Spleen (tissue), 11 donors: ENCODE measurements at regions not wholly inside any gene's neighbourhood (a gene's known extent, or its start where the extent isn't known, plus 50 kb on each side); places are given as distances from the start of the nearest gene placed in this dataset.

Experiments
- DNase-seq: peaks from one replicate; pipeline ENCODE4 v3.0.0-alpha.2; 2020
- H3K27ac ChIP-seq, 8 donors: fragments of 200-600 bp; sonication (generic) in 7 of 8; 1 replicate in 4 of 8; 2 replicates in 4 of 8; pipeline versions ENCODE4 v1.5.0 to v1.8.0; 2016 to 2021; ENCODE audit warnings: inconsistent platforms in 4 of 8, mild to moderate bottlenecking in 4 of 8, moderate library complexity in 1 of 8
- H3K27me3 ChIP-seq, 7 donors: fragments of 200-600 bp; sonication (generic) in 6 of 7; replicated peaks in 1 of 7; 1 replicate in 4 of 7; 2 replicates in 3 of 7; pipeline versions ENCODE4 v1.5.0 to v1.8.0; 2016 to 2021; ENCODE audit warnings: inconsistent platforms in 3 of 7, mild to moderate bottlenecking in 1 of 7
- H3K36me3 ChIP-seq, 6 donors: fragments of 200-600 bp; sonication (generic) in 5 of 6; 1 replicate in 4 of 6; 2 replicates in 2 of 6; pipeline versions ENCODE4 v1.5.0 to v1.8.0; 2016 to 2021; ENCODE audit warnings: inconsistent platforms in 2 of 6
- H3K4me1 ChIP-seq, 6 donors: fragments of 200-600 bp; sonication (generic) in 5 of 6; 1 replicate in 3 of 6; 2 replicates in 3 of 6; pipeline versions ENCODE4 v1.5.0 to v1.8.0; 2016 to 2021; ENCODE audit warnings: inconsistent platforms in 3 of 6
- H3K4me3 ChIP-seq, 8 donors: fragments of 200-600 bp; sonication (generic) in 7 of 8; 1 replicate in 4 of 8; 2 replicates in 4 of 8; pipeline versions ENCODE4 v1.5.0 to v1.8.0; 2016 to 2021; ENCODE audit warnings: inconsistent platforms in 4 of 8, mild to moderate bottlenecking in 4 of 8, moderate library complexity in 2 of 8
- H3K9me3 ChIP-seq, 8 donors: fragments of 200-600 bp; sonication (generic) in 7 of 8; 1 replicate in 4 of 8; 2 replicates in 4 of 8; pipeline versions ENCODE4 v1.5.0 to v1.8.0; 2016 to 2021; ENCODE audit warnings: inconsistent platforms in 4 of 8
- POLR2A ChIP-seq, 3 donors: fragments of 450-650 bp; IDR thresholded peaks; one replicate each; pipeline ENCODE4 v1.5.1; 2017; ENCODE audit warnings: antibody characterized with exemption in 3 of 3, mild to moderate bottlenecking in 1 of 3
- POLR2AphosphoS5 ChIP-seq, 3 donors: sonication (generic); formaldehyde crosslinking; IDR thresholded peaks; one replicate each; pipeline ENCODE4 v1.5.1; 2017; ENCODE audit warnings: antibody characterized with exemption in 3 of 3
- WGBS, 5 donors: extraction: QIAGEN DNeasy Blood & Tissue Kit in 3 of 5; methylation state at CpG; one replicate each; pipeline versions ENCODE4 v1.1.5 to v1.1.7; 2013 to 2018; 5-methylcytosine and 5-hydroxymethylcytosine counted together
- intact Hi-C: fragments of 100-400 bp; cut with DNase I; formaldehyde crosslinking; loops from one replicate; pipeline ENCODE4 v1.15.0; 2023; ENCODE audit warnings: low total_unique reads
- TF ChIP-seq, protein P1 (sequence below), 11 experiments: fragments of 200-600 bp in 7 of 11; fragments of 450-650 bp in 4 of 11; sonication (generic) in 4 of 11; IDR thresholded peaks in 8 of 11; conservative IDR thresholded peaks in 3 of 11; 1 replicate in 7 of 11; 2 replicates in 4 of 11; pipeline versions ENCODE4 v1.4.0 to v1.8.0; 2016 to 2021; ENCODE audit warnings: antibody characterized with exemption in 11 of 11, inconsistent platforms in 4 of 11, mild to moderate bottlenecking in 1 of 11
- donor health status: healthy with polysubstance abuse.
- donor health status: DM: no; HTN: no; CAD: no; lungs with moderate emphysema.
- donor health status: DM: no; HTN: no; CAD: no.
- donor health status: Bipolar disorder and iron deficiency.
- donor health status: healthy.
- donor health status: DM: no; HTN: no; CAD: no.
- donor health status: DM: yes; HTN: yes; CAD: no.

GRCh38 chr7:91443862-91444261 is 179.6 kb downstream of the FZD1 start:
- TF ChIP-seq POLR2AphosphoS5 (IDR thresholded peaks at IDR 0.05) (no peak), POLR2A (IDR thresholded peaks at IDR 0.05) (no peak)
- TF ChIP-seq, protein P1, sequence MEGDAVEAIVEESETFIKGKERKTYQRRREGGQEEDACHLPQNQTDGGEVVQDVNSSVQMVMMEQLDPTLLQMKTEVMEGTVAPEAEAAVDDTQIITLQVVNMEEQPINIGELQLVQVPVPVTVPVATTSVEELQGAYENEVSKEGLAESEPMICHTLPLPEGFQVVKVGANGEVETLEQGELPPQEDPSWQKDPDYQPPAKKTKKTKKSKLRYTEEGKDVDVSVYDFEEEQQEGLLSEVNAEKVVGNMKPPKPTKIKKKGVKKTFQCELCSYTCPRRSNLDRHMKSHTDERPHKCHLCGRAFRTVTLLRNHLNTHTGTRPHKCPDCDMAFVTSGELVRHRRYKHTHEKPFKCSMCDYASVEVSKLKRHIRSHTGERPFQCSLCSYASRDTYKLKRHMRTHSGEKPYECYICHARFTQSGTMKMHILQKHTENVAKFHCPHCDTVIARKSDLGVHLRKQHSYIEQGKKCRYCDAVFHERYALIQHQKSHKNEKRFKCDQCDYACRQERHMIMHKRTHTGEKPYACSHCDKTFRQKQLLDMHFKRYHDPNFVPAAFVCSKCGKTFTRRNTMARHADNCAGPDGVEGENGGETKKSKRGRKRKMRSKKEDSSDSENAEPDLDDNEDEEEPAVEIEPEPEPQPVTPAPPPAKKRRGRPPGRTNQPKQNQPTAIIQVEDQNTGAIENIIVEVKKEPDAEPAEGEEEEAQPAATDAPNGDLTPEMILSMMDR (IDR thresholded peaks at IDR 0.05 in 8 of 11, conservative IDR thresholded peaks at IDR 0.05 in 3 of 11): no peak
- Histone ChIP-seq H3K27me3 (no peaks in the 10 kb centered on the region), H3K27ac (no peak overlapping the region), H3K4me3 (no peak overlapping the region), H3K4me1 (no peaks in the 10 kb centered on the region), H3K9me3 (peaks cover 0 to 43% (median 27%) of the 10 kb centered on the region in 8 donors), H3K36me3 (no peaks in the 10 kb centered on the region)
- intact Hi-C loops: no loop called here
- no peak for DNase-seq
- WGBS, 5 donors: 76 to 91% (median 91%) methylated on average over 1 of the region's 1 CpG

- TF ChIP-seq POLR2A (IDR thresholded peaks at IDR 0.05) (no peak), POLR2AphosphoS5 (IDR thresholded peaks at IDR 0.05) (no peak)
- TF ChIP-seq, protein P1 (IDR thresholded peaks at IDR 0.05 in 8 of 11, conservative IDR thresholded peaks at IDR 0.05 in 3 of 11): no peak
- intact Hi-C loops: no loop called here
- Histone ChIP-seq H3K27me3 (no peaks in the 10 kb centered on the region), H3K4me1 (no peaks in the 10 kb centered on the region), H3K27ac (peak overlapping the region in 1 of 8 donors; percentile 5), H3K9me3 (peaks cover 0 to 24% (median 11%) of the 10 kb centered on the region in 8 donors), H3K36me3 (no peaks in the 10 kb centered on the region), H3K4me3 (no peak overlapping the region)
- DNase-seq: no peak
- 47 to 86% (median 74%) methylated on average over 1 of the region's 1 CpG for WGBS, 5 donors
These were observed 182.6 kb downstream of the FZD1 start for GRCh38 chr7:91446819-91447218.

- Histone ChIP-seq H3K4me3 (no peak overlapping the region), H3K9me3 (peaks cover 0 to 41% (median 29%) of the 10 kb centered on the region in 8 donors), H3K27me3 (no peaks in the 10 kb centered on the region), H3K4me1 (no peaks in the 10 kb centered on the region), H3K36me3 (no peaks in the 10 kb centered on the region), H3K27ac (no peak overlapping the region)
- no peak for DNase-seq
- TF ChIP-seq POLR2A (IDR thresholded peaks at IDR 0.05): no peak
- intact Hi-C loops: no loop called here
- WGBS, 5 donors: 82 to 89% (median 83%) methylated on average over 10 of the region's 10 CpGs
These were observed 191.2 kb downstream of the FZD1 start for GRCh38 chr7:91455411-91455810.

DNA sequence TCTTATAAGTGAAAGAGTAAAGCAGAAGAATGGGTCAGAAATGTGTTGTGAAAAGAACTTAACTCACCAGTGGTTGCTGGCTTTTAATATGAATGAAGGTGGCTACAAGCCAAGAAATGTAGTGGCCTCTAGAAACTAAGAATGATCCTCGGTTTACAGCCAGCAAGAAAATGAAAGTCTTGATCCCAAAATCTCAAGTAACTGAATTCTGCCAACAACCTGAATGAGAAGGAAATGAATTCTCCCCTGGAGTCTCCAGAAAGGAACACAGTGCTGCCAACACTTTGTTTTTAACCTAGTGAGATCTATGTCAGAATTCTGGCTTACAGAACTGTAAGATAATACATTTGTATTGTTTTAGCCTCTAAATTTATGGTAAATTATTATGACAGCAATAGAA is 193.0 kb downstream of the FZD1 start:
- Histone ChIP-seq H3K4me3 (no peak overlapping the region), H3K27me3 (no peaks in the 10 kb centered on the region), H3K9me3 (peaks cover 0 to 37% (median 29%) of the 10 kb centered on the region in 8 donors), H3K27ac (no peak overlapping the region), H3K4me1 (no peaks in the 10 kb centered on the region), H3K36me3 (no peaks in the 10 kb centered on the region)
- TF ChIP-seq, protein P1 (IDR thresholded peaks at IDR 0.05 in 8 of 11, conservative IDR thresholded peaks at IDR 0.05 in 3 of 11): no peak
- TF ChIP-seq POLR2AphosphoS5 (IDR thresholded peaks at IDR 0.05): no peak
- TF ChIP-seq POLR2A (IDR thresholded peaks at IDR 0.05): no peak
- WGBS, 5 donors: 48 to 70% (median 63%) methylated on average over 1 of the region's 1 CpG
- intact Hi-C loops: no loop called here
- DNase-seq: no peak

GRCh38 chr7:91459539-91459938 is 195.3 kb downstream of the FZD1 start:
- Histone ChIP-seq H3K27me3 (no peaks in the 10 kb centered on the region), H3K36me3 (no peaks in the 10 kb centered on the region), H3K27ac (no peak overlapping the region), H3K4me1 (no peaks in the 10 kb centered on the region), H3K4me3 (no peak overlapping the region), H3K9me3 (peaks cover 0 to 36% (median 29%) of the 10 kb centered on the region in 8 donors)
- 82 to 92% (median 89%) methylated on average over 2 of the region's 2 CpGs for WGBS, 5 donors
- intact Hi-C loops: no loop called here
- no peak for DNase-seq
- TF ChIP-seq, protein P1 (IDR thresholded peaks at IDR 0.05 in 8 of 11, conservative IDR thresholded peaks at IDR 0.05 in 3 of 11): no peak
- TF ChIP-seq POLR2AphosphoS5 (IDR thresholded peaks at IDR 0.05): no peak
- TF ChIP-seq POLR2A (IDR thresholded peaks at IDR 0.05): no peak
